ENCODE measurements at regions not wholly inside any gene's neighbourhood (a gene's known extent, or its start where the extent isn't known, plus 50 kb on each side); places are given as distances from the start of the nearest gene placed in this dataset.
"Not testable (repeated sequence)": the region's sequence is repeated elsewhere in the genome, so short reads cannot be mapped to it uniquely, and the experiment has no call there.

DNA sequence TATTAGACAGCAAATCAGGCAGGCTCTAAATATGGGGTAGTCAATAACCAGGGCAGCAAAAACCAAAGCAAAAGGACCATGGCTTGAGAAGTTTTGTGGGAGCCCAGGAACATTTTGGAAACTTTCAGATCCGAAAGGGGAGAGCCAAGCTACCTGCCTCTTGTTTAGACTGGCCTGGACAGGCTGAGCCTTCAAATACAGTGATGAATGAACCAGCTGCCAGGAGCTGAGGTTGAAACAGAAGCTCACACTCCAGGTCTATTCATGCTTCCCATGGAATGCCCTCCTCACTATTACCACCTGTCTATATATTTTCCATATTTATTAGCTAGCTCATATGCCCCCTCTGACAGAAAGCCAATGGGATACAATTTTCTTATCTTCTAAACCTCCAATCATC, 150.8 kb upstream of the SLC44A1 start:
- in situ Hi-C loops (cut with MboI; ENCODE audit: low sequenced_read_pairs), result no loop called here

DNA sequence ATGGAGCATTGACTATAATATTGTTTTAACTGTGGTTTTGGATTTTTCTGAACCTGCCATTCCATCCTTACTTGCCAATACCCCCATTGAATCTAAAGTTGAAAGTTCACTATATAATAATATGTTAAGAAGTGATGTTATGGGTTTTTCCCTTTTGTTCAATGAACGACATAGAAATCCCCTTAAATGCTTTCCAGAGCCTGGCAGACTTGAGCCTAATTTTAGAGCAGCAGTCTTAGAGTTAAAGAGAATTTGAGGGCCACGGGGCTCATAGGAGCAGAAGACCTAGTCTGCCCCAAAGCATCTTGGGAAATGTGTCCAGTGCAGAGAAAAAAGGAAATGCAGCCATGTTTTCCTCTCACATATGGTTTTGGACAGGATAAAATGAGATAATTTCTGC, 146.1 kb upstream of the SLC44A1 start:
- in situ Hi-C loops (cut with MboI; ENCODE audit: low sequenced_read_pairs), result no loop called here

DNA sequence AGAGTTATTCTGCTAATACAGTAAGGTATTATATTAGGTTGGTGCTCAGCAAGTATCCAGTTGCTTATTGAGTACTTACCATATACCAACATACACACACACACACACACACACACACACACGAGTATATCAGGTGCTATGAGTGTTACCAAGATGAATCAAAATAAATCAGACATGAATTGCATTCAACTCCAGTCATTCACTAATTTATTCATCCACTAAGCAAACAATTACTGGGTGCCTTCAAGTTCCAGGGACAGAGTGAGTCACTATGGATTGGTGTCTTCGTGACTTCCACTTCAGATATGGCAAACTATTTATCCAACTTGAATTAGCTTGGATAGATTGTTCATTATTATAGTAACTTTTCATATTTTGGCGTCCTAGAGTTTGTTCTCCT, 140.7 kb upstream of the SLC44A1 start:
- in situ Hi-C loops (cut with MboI; ENCODE audit: low sequenced_read_pairs), result no loop called here

DNA sequence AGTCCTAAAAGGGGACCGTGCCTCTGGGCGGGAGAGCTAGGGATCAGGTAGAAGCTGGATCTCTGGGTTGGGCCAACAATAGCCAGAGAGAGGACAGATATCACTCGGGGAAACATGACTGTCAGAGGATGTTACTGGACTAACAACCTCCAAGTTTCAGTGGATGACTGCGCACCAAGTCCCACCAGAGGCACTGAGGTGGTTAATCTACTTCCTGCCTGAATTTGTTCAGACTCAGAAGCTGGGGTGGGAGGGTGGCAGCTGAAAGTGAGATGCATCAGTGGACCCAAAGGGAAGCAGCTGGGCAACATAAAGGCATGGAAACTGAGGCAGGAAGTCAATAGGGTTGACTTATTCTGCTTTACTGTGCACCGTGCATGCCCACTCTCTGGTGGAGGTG, 130.1 kb upstream of the SLC44A1 start:
- in situ Hi-C loops (cut with MboI; ENCODE audit: low sequenced_read_pairs), result no loop called here

DNA sequence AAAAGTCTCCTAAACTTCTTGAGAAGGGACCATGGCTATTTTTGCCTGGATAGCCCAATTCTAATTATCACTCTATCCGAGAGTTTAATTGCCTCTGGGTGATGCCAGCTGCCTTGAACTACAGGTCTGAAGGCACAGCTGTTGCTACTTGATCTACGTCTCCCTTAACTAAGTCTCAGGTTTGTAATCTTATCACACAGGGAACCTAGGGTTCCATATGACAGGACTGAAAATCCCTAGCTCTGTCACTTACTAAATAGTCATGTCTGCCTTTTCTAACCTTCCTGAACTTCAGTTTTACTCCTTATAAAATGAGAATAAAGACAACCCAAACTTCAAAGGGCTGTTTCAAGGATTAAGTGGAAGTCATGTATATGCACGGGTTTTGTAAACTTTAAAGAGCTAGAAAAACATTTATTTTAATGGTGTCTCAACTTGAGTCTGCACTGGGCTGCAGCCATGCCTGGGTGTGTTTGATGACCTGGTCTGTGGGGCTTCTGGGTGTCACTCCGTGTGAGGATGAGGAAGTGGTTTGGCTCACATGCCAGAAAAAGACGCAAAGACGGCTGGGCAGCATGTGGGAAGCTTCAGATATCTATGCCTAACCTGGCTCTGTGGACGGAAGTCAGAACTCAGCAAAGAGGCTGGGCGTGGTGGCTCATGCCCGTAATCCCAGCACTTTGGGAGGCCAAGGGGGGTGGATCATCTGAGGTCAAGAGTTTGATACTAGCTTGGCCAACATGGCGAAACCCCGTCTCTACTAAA, 129.3 kb upstream of the SLC44A1 start:
- in situ Hi-C loops (cut with MboI; ENCODE audit: low sequenced_read_pairs), result no loop called here

DNA sequence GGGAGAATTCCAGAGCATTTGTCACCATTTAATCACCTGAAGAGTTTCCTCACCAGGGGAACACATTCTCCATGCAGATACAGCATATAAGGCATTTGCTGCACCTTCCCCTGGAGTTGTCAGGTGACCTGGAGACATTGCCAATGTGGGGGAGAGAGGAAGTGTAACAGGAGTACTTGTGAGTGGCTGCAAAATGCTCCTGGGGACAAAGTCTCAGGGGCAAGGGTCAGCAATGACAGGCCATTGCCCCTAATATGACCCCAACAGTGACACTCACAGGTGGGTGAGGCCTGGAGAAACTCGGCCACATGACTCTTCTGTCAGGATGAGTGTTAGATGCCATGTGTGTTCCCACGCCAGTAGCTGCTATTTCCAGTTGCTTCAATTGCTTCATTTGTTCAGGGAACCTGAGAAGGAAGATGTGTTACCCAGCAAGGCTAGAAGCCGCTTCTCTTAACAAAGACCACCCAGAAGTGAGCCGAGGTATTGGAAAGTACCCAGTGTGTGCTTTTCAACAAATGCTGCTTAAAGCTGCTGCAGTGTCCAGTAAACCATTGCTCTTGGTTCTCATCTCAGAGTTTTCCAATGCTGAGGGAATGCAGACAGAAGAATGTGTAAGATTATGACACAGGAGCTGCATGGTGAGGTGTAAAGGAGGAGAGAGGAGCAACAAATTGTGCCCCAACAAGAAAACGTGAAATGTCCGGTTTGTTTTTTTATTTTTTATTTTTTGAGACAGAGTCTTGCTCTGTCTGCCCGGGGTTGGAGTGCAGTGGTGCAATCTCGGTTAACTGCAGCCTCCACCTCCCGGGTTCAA, 128.2 kb upstream of the SLC44A1 start:
- in situ Hi-C loops (cut with MboI; ENCODE audit: low sequenced_read_pairs), result no loop called here

DNA sequence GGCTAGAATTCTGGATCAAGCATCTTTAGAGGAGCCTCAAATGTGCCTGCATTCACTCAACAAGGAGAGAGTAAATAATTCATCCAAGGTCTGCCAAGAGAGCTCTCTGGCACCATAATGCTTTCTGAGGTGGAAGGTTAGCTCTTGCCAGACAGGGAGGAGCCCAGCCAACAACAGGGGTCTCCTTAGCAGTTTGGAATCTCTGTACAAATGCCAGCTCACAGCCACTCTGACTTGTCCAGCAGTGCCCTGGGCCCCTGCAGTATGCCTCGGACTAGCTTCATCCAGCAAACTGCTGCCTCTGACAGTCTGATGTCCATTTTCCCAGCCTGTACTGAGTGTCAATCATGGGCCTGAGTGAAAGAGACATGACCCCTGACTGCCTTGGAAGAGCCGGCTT, 127.2 kb upstream of the SLC44A1 start:
- in situ Hi-C loops (cut with MboI; ENCODE audit: low sequenced_read_pairs), result no loop called here

DNA sequence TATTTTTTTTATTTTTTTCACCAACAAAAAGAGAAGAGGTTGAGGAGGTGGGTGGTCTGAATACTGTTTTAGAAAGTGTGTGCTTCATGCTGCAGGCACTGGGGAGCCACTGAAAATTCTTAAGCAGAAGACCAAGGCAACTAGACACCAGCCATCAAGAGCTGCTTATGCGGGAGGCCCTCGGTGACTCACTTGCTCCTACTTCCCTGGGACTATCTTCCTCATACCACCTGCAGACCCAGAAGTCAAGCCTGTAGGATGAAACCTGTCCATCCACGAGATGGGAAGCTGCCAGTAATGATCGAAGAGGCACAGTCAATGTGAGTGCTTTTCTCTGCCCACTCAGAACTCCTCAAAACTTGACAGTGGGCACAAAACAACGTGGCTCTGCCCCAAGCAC, 125.8 kb upstream of the SLC44A1 start:
- in situ Hi-C loops (cut with MboI; ENCODE audit: low sequenced_read_pairs), result no loop called here

DNA sequence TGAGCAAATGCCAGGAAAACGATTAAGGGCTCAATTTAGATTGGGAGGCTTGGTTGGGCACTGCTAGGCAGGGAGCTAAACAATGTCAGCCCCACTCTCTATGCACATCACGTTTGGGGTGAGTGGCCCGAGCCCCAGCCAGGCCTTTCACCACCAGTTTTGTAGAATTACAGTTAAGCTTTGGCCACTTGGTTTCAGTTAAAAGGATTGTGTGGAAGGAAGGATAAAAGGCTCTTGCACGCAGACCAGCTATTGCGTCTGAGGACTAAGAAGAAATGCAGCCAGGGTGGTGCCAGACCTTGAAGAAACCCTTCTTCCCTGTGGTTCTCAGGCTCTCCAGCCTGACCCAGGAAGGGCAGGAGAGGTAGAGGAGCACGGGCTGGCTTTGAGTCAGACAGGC, 125.3 kb upstream of the SLC44A1 start:
- in situ Hi-C loops (cut with MboI; ENCODE audit: low sequenced_read_pairs), result no loop called here

DNA sequence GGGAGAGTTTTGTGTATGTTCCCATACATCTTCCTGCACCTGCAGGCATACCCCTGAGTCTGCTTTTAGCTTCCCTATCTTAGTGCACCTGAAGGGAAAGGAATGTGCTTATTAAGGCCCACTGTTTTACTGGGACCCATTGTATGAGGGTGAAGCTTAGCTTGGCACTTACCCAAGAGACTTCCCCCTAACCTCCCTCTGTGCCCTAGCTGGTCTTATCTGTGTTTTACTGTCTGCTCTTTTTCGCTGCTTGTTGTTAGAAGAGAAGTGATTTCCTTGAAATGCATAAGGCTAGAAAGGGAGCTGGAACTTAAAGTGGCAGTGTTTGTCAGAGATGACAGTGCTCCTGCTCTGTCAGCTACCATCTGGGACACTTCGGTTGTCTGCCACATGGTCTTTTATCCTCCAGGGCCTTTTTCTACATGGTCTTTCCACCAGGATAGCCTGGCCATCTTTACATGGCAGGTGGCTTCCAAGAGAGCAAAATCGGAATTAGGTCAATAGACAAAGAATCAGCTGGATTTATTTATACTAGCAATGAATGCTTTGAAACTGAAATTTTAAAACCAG, 122.5 kb upstream of the SLC44A1 start:
- in situ Hi-C loops (cut with MboI; ENCODE audit: low sequenced_read_pairs), result no loop called here

DNA sequence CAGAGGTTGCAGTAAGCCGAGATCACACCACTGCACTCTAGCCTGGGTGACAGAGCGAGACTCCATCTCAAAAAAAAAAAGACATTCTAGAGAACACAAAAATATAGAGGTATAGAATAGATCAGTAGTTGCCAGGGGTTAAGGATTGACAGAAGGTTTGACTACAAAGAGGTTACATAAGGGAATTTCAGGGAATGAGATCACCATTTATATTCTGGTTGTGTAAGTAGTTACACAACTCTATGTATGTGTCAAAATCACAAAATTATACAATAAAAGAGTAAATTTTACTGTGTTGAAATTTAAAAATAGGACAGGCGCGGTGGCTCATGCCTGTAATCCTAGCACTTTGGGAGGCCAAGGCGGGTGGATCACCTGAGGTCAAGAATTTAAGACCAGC, 119.9 kb upstream of the SLC44A1 start:
- in situ Hi-C loops (cut with MboI; ENCODE audit: low sequenced_read_pairs), result not testable (repeated sequence)

DNA sequence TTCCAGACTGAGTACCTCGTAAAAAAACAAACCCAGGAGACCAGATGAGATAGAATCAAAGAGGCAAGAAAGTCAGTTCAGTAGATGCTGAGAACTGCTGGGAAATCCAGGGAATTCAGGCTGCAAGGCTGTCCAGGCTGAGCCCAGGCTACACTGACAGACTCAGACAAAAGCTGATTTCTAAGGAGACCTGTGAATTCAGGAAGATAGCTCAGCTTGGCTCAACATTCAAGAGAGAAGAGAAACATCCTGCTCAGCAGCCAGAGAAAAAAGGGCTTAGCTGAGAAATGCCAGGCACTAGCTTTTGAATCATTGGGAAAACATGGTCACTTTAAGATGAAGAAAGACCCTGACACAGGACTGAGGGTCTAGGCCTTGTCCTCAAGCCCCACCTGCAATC, 118.2 kb upstream of the SLC44A1 start:
- in situ Hi-C loops (cut with MboI; ENCODE audit: low sequenced_read_pairs), result no loop called here

DNA sequence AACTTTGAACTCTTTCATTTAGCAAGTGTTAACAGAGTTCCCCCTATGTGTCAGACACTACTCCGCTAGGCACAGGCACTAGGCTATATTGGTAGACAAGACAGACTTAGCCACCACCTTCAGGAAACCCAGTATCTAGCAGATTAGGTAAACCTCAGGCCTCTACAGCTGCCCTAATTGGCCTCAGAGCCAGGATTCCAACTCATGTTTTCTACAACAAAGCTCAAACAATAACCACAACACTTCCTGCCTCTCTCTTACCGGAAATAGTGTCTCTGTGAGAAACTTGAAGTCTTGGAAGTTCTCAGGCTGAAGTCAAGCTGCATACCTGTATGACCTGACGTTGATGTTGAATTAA, 116.6 kb upstream of the SLC44A1 start:
- in situ Hi-C loops (cut with MboI; ENCODE audit: low sequenced_read_pairs), result no loop called here

DNA sequence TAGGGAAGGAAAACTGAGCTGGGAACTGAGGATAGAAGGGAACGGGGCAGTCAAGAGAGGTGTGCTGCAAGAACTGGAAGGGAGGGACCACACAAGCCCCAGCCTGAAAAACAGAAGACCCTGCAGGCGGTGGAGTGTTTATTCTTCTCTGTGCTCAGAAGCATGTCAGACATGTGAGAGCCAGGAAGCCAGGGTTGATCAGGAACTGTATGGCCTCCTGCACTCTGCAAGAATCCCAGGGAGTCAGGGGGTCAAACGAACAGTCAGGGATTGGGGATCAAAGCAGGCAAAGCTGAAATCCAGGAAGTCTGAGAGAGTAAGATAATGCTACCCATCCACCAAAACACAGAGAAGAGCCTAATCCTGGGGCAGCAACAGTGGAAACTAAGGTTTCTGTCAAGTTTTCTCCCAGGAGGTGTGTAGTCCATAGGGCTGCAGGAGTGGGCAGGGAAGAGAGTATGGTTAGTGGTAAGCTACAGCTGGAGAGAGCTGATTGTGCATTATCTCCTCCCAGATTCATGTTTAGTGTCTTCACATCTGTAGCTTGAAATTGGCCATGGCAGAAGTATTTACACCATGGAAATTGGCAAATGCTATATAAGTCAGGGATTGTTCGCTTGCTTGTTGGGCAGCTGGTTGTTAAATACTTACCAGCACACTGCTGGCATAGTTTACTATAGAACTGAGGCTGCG, 115.4 kb upstream of the SLC44A1 start:
- in situ Hi-C loops (cut with MboI; ENCODE audit: low sequenced_read_pairs), result no loop called here

DNA sequence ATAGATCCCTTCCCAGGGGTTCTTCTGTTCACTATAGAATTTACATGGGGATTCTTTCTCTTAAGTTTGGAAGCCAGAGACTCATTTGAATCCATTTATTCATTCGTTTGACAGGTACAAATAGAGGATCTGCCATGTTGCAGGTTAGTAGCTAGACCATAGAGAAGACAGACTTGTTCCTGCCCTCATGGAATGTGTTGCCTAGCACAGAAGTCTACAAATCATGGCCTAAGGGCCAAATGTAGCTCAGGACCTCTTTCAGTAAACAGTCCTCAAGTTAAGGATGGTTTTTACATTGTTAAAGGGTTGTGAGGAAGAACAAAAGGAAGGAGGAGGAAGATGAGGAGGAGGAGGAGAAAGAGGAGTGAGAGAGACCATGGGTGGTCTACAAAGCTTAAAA, 114.7 kb upstream of the SLC44A1 start:
- in situ Hi-C loops (cut with MboI; ENCODE audit: low sequenced_read_pairs), result no loop called here

DNA sequence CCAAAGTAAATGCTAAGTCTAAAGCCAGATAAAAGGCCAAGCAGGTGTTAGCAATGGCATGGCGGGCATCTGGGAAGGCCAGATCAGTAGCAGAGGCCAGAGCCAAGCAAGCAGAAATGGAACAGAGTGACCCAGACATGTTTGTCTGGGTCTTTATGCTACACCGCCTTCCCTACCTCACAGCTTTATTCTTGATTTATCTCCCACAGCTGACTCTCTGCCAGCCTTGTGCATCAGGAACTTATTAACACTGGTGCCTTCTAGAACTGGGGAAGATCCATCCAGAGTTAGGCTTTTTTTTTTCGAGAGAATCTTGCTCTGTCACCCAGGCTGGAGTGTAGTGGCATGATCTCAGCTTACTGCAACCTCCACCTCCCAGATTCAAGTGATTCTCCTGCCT, 112.5 kb upstream of the SLC44A1 start:
- in situ Hi-C loops (cut with MboI; ENCODE audit: low sequenced_read_pairs), result no loop called here

DNA sequence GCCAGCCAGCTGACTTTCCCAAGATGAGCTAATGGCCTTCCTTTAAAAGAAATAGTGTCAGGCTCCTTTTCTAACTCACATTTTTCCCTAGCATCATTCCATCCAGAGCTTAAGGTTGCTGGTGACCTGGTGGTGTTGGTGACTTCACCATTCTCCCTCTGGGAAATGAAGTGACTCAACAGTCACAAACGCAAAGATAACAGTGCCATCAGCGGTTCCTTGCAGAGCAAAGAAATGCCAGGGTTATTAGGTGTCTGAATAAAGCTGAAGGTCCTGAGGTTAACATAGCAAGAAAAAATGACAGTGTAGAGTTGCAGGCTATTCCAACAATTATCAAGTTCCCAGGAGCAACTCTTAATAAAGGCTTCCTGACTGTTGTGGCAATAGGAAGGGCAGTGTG, 111.8 kb upstream of the SLC44A1 start:
- in situ Hi-C loops (cut with MboI; ENCODE audit: low sequenced_read_pairs), result no loop called here

DNA sequence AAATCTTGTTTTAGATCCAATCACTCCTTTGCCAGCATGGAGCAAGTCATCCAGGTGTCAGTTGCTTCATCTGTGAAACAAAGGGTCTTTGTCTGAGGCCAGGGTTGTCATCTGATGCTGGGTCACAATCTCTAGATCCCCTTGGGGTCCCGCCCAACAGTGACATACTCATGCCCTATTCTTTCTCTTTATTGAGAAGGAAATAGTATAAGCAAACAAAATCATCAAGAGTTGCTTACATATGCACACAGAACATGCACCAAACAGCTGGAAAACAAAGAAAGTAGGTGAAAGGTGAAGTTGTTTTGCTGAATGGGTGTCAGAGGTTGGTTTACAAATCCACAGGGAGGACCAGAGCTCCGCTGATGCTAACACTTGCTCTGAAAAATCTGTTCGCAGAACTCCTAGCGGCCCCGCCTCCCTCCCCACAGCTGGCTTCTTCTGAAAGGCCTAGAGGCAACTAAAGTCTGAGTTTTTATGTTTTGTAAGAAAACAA, 106.1 kb upstream of the SLC44A1 start:
- in situ Hi-C loops (cut with MboI; ENCODE audit: low sequenced_read_pairs), result no loop called here

DNA sequence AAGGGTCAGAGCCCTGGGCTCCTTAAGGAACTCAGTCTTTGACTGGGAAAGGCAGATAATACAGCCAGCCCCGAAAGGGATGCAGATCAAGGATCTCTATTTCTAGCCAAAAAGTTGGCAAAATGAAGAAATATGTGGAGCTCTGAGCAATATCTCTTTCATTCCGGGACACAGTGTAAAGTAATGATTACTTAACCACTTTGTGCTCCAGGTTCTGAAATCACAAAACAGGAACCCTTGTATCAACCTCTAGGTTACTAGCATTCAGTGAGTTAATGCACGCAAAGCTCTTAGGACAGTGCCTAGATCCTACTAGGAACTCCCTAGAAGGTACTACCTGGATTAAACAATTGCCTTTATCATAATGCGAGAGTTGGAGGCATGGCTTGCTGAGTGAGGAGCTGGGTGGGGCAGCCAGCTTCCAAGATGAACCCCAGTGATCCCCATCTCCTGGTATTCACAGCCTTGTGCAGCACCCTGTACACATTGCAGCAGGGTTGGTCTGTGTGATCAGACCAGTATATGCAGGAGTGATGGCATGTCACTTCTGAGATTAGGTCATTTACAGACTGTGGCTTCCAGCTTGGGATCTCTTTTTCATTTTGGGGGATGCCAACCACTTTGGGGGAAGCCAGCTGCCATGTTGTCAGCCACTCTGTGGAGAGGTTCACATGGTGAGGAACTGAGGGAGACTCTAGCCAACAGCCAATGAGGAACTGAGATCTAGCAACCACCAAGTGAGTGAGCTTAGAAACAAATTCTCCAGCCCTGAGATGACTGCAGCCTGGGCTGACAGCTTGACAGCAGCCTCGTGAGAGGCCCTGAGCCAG, 103.1 kb upstream of the SLC44A1 start:
- in situ Hi-C loops (cut with MboI; ENCODE audit: low sequenced_read_pairs), result no loop called here

DNA sequence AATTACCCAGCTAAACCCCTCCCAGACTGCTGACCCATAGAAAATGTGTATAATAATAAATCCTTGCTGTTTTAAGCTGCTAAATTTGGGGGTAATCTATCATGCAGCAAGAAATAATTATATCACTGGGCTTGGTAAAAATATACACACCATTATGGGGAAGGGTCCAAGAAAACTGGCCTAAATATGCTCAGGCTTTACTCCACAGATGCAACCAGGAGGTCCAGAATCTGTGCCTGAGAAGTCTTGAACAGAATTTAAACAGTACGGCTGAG, 102.5 kb upstream of the SLC44A1 start:
- in situ Hi-C loops (cut with MboI; ENCODE audit: low sequenced_read_pairs), result no loop called here

Data from HL-60/S4 treated with phorbol 12-myristate 13-acetate at 8.2 ng/mL for 4 days and 3 days (cell line).